C4-2B (cell line): ENCODE measurements at regions not wholly inside any gene's neighbourhood (a gene's known extent, or its start where the extent isn't known, plus 50 kb on each side); places are given as distances from the start of the nearest gene placed in this dataset.

Experiments
- ZFX ChIP-seq: fragments of 450-650 bp; IDR thresholded peaks from 2 replicates; pipeline ENCODE4 v1.6.1; 2017
- TF ChIP-seq, protein P1 (sequence below): fragments of 450-650 bp; conservative IDR thresholded peaks from 2 replicates; pipeline ENCODE4 v1.5.1; 2017; ENCODE audit warnings: mild to moderate bottlenecking

DNA sequence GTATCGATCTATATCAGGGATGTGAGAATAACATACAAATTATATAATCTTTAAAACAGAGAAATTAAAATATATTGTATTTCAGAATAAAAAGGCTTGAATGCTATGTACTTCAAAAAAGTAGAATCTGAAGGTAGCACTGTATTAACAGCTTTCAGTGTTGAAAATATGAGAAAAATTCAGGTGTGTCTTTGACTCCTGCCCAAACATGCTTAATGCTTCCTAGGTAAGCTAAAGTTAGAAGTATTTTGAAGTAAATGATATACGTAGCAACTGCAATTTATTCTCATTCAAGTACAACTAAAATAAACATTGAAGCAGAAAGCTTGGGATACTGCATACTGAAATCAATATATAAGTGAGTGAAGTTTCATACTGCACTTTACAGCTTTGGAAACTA lies 1082.0 kb upstream of the ACVR2A start:
- TF ChIP-seq, protein P1, sequence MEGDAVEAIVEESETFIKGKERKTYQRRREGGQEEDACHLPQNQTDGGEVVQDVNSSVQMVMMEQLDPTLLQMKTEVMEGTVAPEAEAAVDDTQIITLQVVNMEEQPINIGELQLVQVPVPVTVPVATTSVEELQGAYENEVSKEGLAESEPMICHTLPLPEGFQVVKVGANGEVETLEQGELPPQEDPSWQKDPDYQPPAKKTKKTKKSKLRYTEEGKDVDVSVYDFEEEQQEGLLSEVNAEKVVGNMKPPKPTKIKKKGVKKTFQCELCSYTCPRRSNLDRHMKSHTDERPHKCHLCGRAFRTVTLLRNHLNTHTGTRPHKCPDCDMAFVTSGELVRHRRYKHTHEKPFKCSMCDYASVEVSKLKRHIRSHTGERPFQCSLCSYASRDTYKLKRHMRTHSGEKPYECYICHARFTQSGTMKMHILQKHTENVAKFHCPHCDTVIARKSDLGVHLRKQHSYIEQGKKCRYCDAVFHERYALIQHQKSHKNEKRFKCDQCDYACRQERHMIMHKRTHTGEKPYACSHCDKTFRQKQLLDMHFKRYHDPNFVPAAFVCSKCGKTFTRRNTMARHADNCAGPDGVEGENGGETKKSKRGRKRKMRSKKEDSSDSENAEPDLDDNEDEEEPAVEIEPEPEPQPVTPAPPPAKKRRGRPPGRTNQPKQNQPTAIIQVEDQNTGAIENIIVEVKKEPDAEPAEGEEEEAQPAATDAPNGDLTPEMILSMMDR, result no peak
- TF ChIP-seq ZFX, result no peak
